H1 (cell line): ENCODE measurements at regions not wholly inside any gene's neighbourhood (a gene's known extent, or its start where the extent isn't known, plus 50 kb on each side); places are given as distances from the start of the nearest gene placed in this dataset.

Source experiments
- CTCF ChIA-PET: fragments of 300-600 bp; sonication (Branson Sonifier 250); formaldehyde crosslinking; loops from one replicate; lab custom pipeline; 2021; ENCODE audit not compliant: partially characterized antibody; lab: Charles Lee
- POLR2A ChIA-PET: fragments of 300-600 bp; sonication (Branson Sonifier 250); formaldehyde crosslinking; loops from one replicate; lab custom pipeline; 2021; ENCODE audit warnings: inconsistent platforms; ENCODE audit not compliant: partially characterized antibody; lab: Charles Lee
- DNase-seq, 2 experiments: peaks; one replicate each; pipeline versions ENCODE4 v3.0.0 to v3.0.0-alpha.2; 2010 to 2022; ENCODE audit warnings: low spot score in 2 of 2, low read depth in 1 of 2, mixed read lengths in 1 of 2
- FAIRE-seq: peaks from 2 replicates; lab custom pipeline; 2011; peaks lifted over from hg19 to GRCh38; lab: Jason Lieb, UNC
- H2AFZ ChIP-seq: 2 replicates; pipeline ENCODE4 v1.8.1; 2012; ENCODE audit warnings: low read length, inconsistent platforms
- H2AK5ac ChIP-seq: 2 replicates; pipeline ENCODE4 v1.6.1; 2013; ENCODE audit warnings: low read depth, low read length
- H2BK120ac ChIP-seq: replicated peaks from 2 replicates; pipeline ENCODE3; 2013; ENCODE audit warnings: low read depth, low read length, inconsistent platforms
- H2BK12ac ChIP-seq: 2 replicates; pipeline ENCODE4 v1.6.1; 2013; ENCODE audit warnings: low read depth, low read length
- H2BK15ac ChIP-seq: 2 replicates; pipeline ENCODE4 v1.6.1; 2013; ENCODE audit warnings: low read length
- H2BK20ac ChIP-seq: 2 replicates; pipeline ENCODE4 v1.6.1; 2013; ENCODE audit warnings: low read length
- H2BK5ac ChIP-seq: 2 replicates; pipeline ENCODE4 v1.6.1; 2013; ENCODE audit warnings: low read depth, low read length
- H3K14ac ChIP-seq: 2 replicates; pipeline ENCODE4 v1.6.1; 2013; ENCODE audit warnings: inconsistent platforms; ENCODE audit not compliant: insufficient read length
- H3K18ac ChIP-seq: 2 replicates; pipeline ENCODE4 v1.6.1; 2013; ENCODE audit warnings: low read length; ENCODE audit errors: extremely low read depth
- H3K23ac ChIP-seq: 2 replicates; pipeline ENCODE4 v1.6.1; 2013; ENCODE audit warnings: inconsistent platforms; ENCODE audit not compliant: insufficient read length
- H3K23me2 ChIP-seq: 2 replicates; pipeline ENCODE4 v1.6.1; 2013; ENCODE audit warnings: low read depth, low read length
- H3K27ac ChIP-seq: 2 replicates; pipeline ENCODE4 v1.6.1; 2011; ENCODE audit warnings: low read depth, low read length, inconsistent platforms
- H3K27me3 ChIP-seq, 4 experiments: replicated peaks in 1 of 4; 1 replicate in 1 of 4; 2 replicates in 3 of 4; pipeline versions ENCODE4 v1.6.1 to v1.8.1; 2011 to 2013; ENCODE audit warnings: low read length in 3 of 4, mild to moderate bottlenecking in 3 of 4, inconsistent platforms in 2 of 4, mixed read lengths in 2 of 4, moderate library complexity in 1 of 4; ENCODE audit not compliant: control insufficient read depth in 3 of 4, insufficient read depth in 3 of 4; ENCODE audit errors: extremely low read depth in 1 of 4
- H3K36me3 ChIP-seq, 4 experiments: 2 replicates each; pipeline versions ENCODE4 v1.6.1 to v1.8.1; 2011 to 2013; ENCODE audit warnings: mild to moderate bottlenecking in 4 of 4, low read length in 3 of 4, moderate library complexity in 2 of 4, control low read depth in 1 of 4, inconsistent platforms in 1 of 4; ENCODE audit not compliant: insufficient read depth in 4 of 4, control insufficient read depth in 2 of 4
- H3K4ac ChIP-seq: replicated peaks from 2 replicates; pipeline ENCODE3; 2013; ENCODE audit warnings: low read length, low read depth, mixed read lengths, inconsistent platforms; ENCODE audit not compliant: insufficient read length
- H3K4me1 ChIP-seq, 4 experiments: replicated peaks in 1 of 4; 1 replicate in 1 of 4; 2 replicates in 3 of 4; pipeline versions ENCODE4 v1.6.1 to v1.8.1; 2011 to 2013; ENCODE audit warnings: low read length in 3 of 4, inconsistent platforms in 2 of 4, mixed read lengths in 1 of 4; ENCODE audit not compliant: insufficient read depth in 4 of 4, control insufficient read depth in 3 of 4
- H3K4me2 ChIP-seq, 2 experiments: 2 replicates each; pipeline versions ENCODE4 v1.6.1 to v1.8.1; 2011 to 2013; ENCODE audit warnings: low read depth in 2 of 2, low read length in 2 of 2, control low read depth in 1 of 2, inconsistent platforms in 1 of 2, mild to moderate bottlenecking in 1 of 2; ENCODE audit not compliant: insufficient read depth in 1 of 2
- H3K4me3 ChIP-seq, 4 experiments: fragments of 200-600, 300-600 bp in 1 of 4; sonication (generic), shearing (Covaris generic), sonication (Bioruptor Twin) in 1 of 4; 2 replicates each; pipeline versions ENCODE4 v1.5.1 to v1.8.1; 2011 to 2016; ENCODE audit warnings: low read length in 4 of 4, low read depth in 3 of 4, control low read depth in 2 of 4, inconsistent platforms in 2 of 4, mild to moderate bottlenecking in 2 of 4, mixed read lengths in 1 of 4, moderate library complexity in 1 of 4; ENCODE audit not compliant: insufficient read depth in 2 of 4; ENCODE audit errors: extremely low read depth in 1 of 4
- H3K56ac ChIP-seq: replicated peaks from 2 replicates; pipeline ENCODE3; 2013; ENCODE audit warnings: low read depth, mild to moderate bottlenecking, mixed read lengths, low read length, inconsistent platforms; ENCODE audit not compliant: insufficient read length
- H3K79me1 ChIP-seq: 2 replicates; pipeline ENCODE4 v1.6.1; 2013; ENCODE audit warnings: low read depth, low read length, control low read depth
- H3K79me2 ChIP-seq, 2 experiments: 2 replicates each; pipeline versions ENCODE4 v1.6.1 to v1.8.1; 2012 to 2013; ENCODE audit warnings: low read length in 2 of 2, mild to moderate bottlenecking in 2 of 2, inconsistent platforms in 1 of 2; ENCODE audit not compliant: insufficient read depth in 2 of 2, control insufficient read depth in 1 of 2
- H3K9ac ChIP-seq, 4 experiments: replicated peaks in 1 of 4; 1 replicate in 1 of 4; 2 replicates in 3 of 4; pipeline versions ENCODE4 v1.6.1 to v1.8.1; 2011 to 2013; ENCODE audit warnings: low read depth in 3 of 4, low read length in 3 of 4, control low read depth in 2 of 4, mild to moderate bottlenecking in 2 of 4, moderate library complexity in 2 of 4, inconsistent platforms in 1 of 4; ENCODE audit errors: extremely low read depth in 1 of 4
- H3K9me3 ChIP-seq, 2 experiments: 2 replicates each; pipeline versions ENCODE4 v1.6.1 to v1.8.1; 2012 to 2013; ENCODE audit warnings: mild to moderate bottlenecking in 2 of 2, moderate library complexity in 2 of 2, control low read depth in 1 of 2, inconsistent platforms in 1 of 2, low read depth in 1 of 2, low read length in 1 of 2, mixed read lengths in 1 of 2; ENCODE audit not compliant: insufficient read depth in 2 of 2
- H4K20me1 ChIP-seq, 2 experiments: replicated peaks in 1 of 2; 2 replicates each; pipeline versions ENCODE3 to v1.8.1; 2011 to 2013; ENCODE audit warnings: inconsistent platforms in 2 of 2, low read length in 2 of 2, mild to moderate bottlenecking in 1 of 2; ENCODE audit not compliant: insufficient read depth in 2 of 2, control insufficient read depth in 1 of 2
- H4K5ac ChIP-seq: 2 replicates; pipeline ENCODE4 v1.6.1; 2013; ENCODE audit warnings: low read length, low read depth, mixed read lengths, inconsistent platforms; ENCODE audit not compliant: insufficient read length
- H4K8ac ChIP-seq: 2 replicates; pipeline ENCODE4 v1.8.0; 2013; ENCODE audit warnings: mild to moderate bottlenecking, moderate library complexity, low read length, inconsistent platforms; ENCODE audit not compliant: insufficient read depth; ENCODE audit errors: extremely low read depth
- H4K91ac ChIP-seq: replicated peaks from 2 replicates; pipeline ENCODE3; 2013; ENCODE audit warnings: low read length, mixed read lengths, inconsistent platforms; ENCODE audit not compliant: insufficient read length
- BCL11A ChIP-seq, 2 experiments: IDR thresholded peaks; one replicate each; pipeline ENCODE4 v1.6.1; 2011; ENCODE audit warnings: low read depth in 2 of 2, low read length in 2 of 2, mild to moderate bottlenecking in 2 of 2
- CBX5 ChIP-seq: fragments of 300-800, 300-1000 bp; sonication (generic); IDR thresholded peaks from 2 replicates; pipeline ENCODE4 v1.7.1; 2016; ENCODE audit warnings: antibody characterized with exemption, low read length, low read depth
- CTBP2 ChIP-seq: IDR thresholded peaks from 2 replicates; pipeline ENCODE4 v1.7.0; 2011; ENCODE audit warnings: borderline replicate concordance, mild to moderate bottlenecking, moderate library complexity, mixed read lengths, low read length; ENCODE audit not compliant: insufficient read depth, insufficient read length
- JUND ChIP-seq: IDR thresholded peaks from 2 replicates; pipeline ENCODE4 v1.6.1; 2011; ENCODE audit warnings: mild to moderate bottlenecking, improper control_type of control experiment, low read length
- RAD21 ChIP-seq, 2 experiments: IDR thresholded peaks in 1 of 2; conservative IDR thresholded peaks in 1 of 2; 2 replicates each; pipeline ENCODE4 v1.6.1; 2011; ENCODE audit warnings: low read depth in 2 of 2, low read length in 2 of 2, improper control_type of control experiment in 1 of 2, inconsistent platforms in 1 of 2, mild to moderate bottlenecking in 1 of 2, moderate library complexity in 1 of 2
- SIRT6 ChIP-seq: IDR thresholded peaks from one replicate; pipeline ENCODE4 v1.7.1; 2012; ENCODE audit warnings: low read length, inconsistent platforms
- WGBS, 2 experiments: shearing (Covaris generic) in 1 of 2; methylation state at CpG; one replicate each; pipeline versions ENCODE4 v1.1.6 to v1.1.7; 2013 to 2015; ENCODE audit warnings: low lambda C conversion rate in 2 of 2, mixed read lengths in 2 of 2, inconsistent platforms in 1 of 2, low coverage in 1 of 2, missing lambda C conversion rate in 1 of 2; ENCODE audit not compliant: insufficient replicate concordance in 2 of 2, insufficient coverage in 1 of 2, insufficient read length in 1 of 2; ENCODE audit errors: extremely low coverage in 1 of 2, missing lambda C conversion rate in 1 of 2; 5-methylcytosine and 5-hydroxymethylcytosine counted together
- TF ChIP-seq, protein P1 (sequence below), 3 experiments: IDR thresholded peaks; 1 replicate in 2 of 3; 2 replicates in 1 of 3; pipeline versions ENCODE4 v1.5.1 to v1.6.1; 2011; ENCODE audit warnings: low read length in 3 of 3, mild to moderate bottlenecking in 3 of 3, inconsistent platforms in 2 of 3, low read depth in 1 of 3, moderate library complexity in 1 of 3; ENCODE audit not compliant: insufficient read depth in 1 of 3; ENCODE audit errors: control extremely low read depth in 1 of 3

DNA sequence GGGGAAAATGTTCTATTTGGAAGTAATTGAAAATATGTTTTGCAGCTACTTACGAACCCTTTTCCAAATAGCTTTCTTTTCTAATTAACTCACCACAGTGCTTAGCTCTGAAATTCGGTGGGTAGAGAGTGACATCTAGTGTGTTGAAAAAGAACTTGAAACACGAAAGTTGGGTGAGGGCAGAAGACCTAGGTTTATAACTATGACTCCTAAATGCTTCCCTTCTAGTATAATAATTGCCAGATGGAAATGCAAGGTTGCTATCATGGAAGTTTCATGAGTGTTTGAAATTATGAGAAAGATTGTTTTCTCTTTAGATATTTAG is 77.3 kb upstream of the NOCT start:
- Histone ChIP-seq H2BK15ac (no peak overlapping the region), H3K14ac (no peak overlapping the region), H3K9me3 (no peaks in the 10 kb centered on the region), H2BK12ac (no peak overlapping the region), H2BK20ac (no peak overlapping the region), H3K23ac (no peak overlapping the region), H3K36me3 (no peaks in the 10 kb centered on the region), H3K56ac (no peak overlapping the region), H3K79me2 (no peaks in the 10 kb centered on the region), H3K23me2 (no peaks in the 10 kb centered on the region), H3K4ac (no peak overlapping the region), H3K4me2 (no peak overlapping the region), H3K4me1 (peaks cover 3 to 8% (median 6%) of the 10 kb centered on the region in 4 experiments; a peak in 6 of 7 replicates), H3K18ac (no peak overlapping the region), H2BK5ac (no peak overlapping the region), H4K91ac (no peak overlapping the region), H2AK5ac (no peak overlapping the region), H3K27ac (no peak overlapping the region), H4K20me1 (no peaks in the 10 kb centered on the region), H2BK120ac (no peak overlapping the region), H4K5ac (no peak overlapping the region), H3K27me3 (no peaks in the 10 kb centered on the region), H3K4me3 (no peak overlapping the region), H3K9ac (no peak overlapping the region), H4K8ac (no peak overlapping the region), H3K79me1 (no peaks in the 10 kb centered on the region), H2AFZ (peak overlapping the region; percentile 27; the same call in 1 of the 2 replicates)
- ChIA-PET POLR2A (interaction anchor here (0.6 to 1.1 kb wide), 3 partner anchors 11 to 363 kb away, joined by 3 to 4 read pairs (median 4); partner anchors contain the start of genes NAA15 and NOCT), CTCF (interaction anchor here (0.7 to 3.4 kb wide), 37 partner anchors 10 to 761 kb away, joined by 3 to 21 read pairs (median 3); no protein-coding TSS in a partner anchor)
- DNase-seq (no peak), FAIRE-seq (peak; percentile 7)
- WGBS, 2 experiments = 20% methylated on average over 3 of the region's 3 CpGs; no CpG with 5 or more reads in 1 of the 2 experiments
- TF ChIP-seq CBX5 (no peak), SIRT6 (no peak), CTBP2 (no peak), RAD21 (IDR thresholded peaks at IDR 0.05 in 1 of 2, conservative IDR thresholded peaks at IDR 0.05 in 1 of 2; ENCODE audit: low read depth in 2 of 2, low read length in 2 of 2) (peak; percentile 81 to 83), BCL11A (IDR thresholded peaks at IDR 0.05; ENCODE audit: low read depth in 2 of 2, low read length in 2 of 2) (no peak), JUND (no peak)
- TF ChIP-seq, protein P1, sequence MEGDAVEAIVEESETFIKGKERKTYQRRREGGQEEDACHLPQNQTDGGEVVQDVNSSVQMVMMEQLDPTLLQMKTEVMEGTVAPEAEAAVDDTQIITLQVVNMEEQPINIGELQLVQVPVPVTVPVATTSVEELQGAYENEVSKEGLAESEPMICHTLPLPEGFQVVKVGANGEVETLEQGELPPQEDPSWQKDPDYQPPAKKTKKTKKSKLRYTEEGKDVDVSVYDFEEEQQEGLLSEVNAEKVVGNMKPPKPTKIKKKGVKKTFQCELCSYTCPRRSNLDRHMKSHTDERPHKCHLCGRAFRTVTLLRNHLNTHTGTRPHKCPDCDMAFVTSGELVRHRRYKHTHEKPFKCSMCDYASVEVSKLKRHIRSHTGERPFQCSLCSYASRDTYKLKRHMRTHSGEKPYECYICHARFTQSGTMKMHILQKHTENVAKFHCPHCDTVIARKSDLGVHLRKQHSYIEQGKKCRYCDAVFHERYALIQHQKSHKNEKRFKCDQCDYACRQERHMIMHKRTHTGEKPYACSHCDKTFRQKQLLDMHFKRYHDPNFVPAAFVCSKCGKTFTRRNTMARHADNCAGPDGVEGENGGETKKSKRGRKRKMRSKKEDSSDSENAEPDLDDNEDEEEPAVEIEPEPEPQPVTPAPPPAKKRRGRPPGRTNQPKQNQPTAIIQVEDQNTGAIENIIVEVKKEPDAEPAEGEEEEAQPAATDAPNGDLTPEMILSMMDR (IDR thresholded peaks at IDR 0.05; ENCODE audit: control extremely low read depth in 1 of 3, insufficient read depth in 1 of 3, low read depth in 1 of 3, low read length in 3 of 3) = peak in 2 of 3 experiments; percentile 48 to 57; a peak in 2 of 4 replicates
